ENCODE measurements at regions not wholly inside any gene's neighbourhood (a gene's known extent, or its start where the extent isn't known, plus 50 kb on each side); places are given as distances from the start of the nearest gene placed in this dataset.

DNA sequence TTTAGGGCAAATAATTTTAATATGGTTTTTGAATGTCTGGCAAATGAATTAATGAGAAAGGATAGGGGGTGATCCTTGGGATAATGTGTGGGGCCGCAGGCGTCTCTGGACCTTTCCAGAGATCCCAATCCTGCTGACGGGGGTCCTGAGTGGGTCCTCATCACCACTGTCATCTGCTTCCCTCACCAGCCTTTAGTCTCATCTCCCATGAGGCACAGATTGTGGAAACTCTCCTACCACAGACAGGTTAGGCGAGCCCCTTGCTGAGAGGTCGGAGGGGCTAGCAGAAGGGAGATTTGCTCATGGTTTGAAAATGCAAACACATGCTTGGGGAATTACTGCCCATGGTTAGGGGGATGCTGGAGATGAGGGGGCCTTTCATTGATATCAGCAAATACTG lies 484.6 kb downstream of the RPS24 start:
- H3K4me3 ChIP-seq (ENCODE audit: low read length in 2 of 2) = no peak overlapping the region
- no peak overlapping the region for H2BK5ac ChIP-seq (ENCODE audit: low read length)
- H3K27ac ChIP-seq (replicated peaks; ENCODE audit: low read length) = no peak overlapping the region
- H3K4ac ChIP-seq (ENCODE audit: low read length) = no peak overlapping the region
- H3K79me1 ChIP-seq (ENCODE audit: low read depth, low read length) = no peaks in the 10 kb centered on the region
- H3K14ac ChIP-seq (ENCODE audit: low read length) = no peak overlapping the region
- H4K8ac ChIP-seq (ENCODE audit: low read depth, low read length) = no peak overlapping the region
- no peak overlapping the region for H3K4me2 ChIP-seq (ENCODE audit: insufficient read depth, low read length, poor library complexity, severe bottlenecking)
- no peaks in the 10 kb centered on the region for H3K9me3 ChIP-seq (replicated peaks in 1 of 2; ENCODE audit: control insufficient read depth in 2 of 2, insufficient read depth in 1 of 2, low read depth in 1 of 2, low read length in 2 of 2)
- no peak overlapping the region for H2BK12ac ChIP-seq (ENCODE audit: low read length)
- DNase-seq (ENCODE audit: low spot score) = no peak
- no peak overlapping the region for H3K23ac ChIP-seq (ENCODE audit: low read depth, low read length, poor library complexity)
- WGBS, 2 donors (ENCODE audit: extremely low coverage in 2 of 2, insufficient read length in 2 of 2, insufficient replicate concordance in 1 of 2) = no CpG with 5 or more reads among the region's 5 CpGs
- no peak overlapping the region for H2BK120ac ChIP-seq (ENCODE audit: low read depth, low read length)
- H3K27me3 ChIP-seq (ENCODE audit: control insufficient read depth in 3 of 3, insufficient read depth in 3 of 3, low read depth in 1 of 3, low read length in 3 of 3) = no peaks in the 10 kb centered on the region
- no peak overlapping the region for H3K18ac ChIP-seq (ENCODE audit: low read length)
- H2AFZ ChIP-seq (ENCODE audit: low read length) = no peak overlapping the region
- peaks cover 0 to 4% of the 10 kb centered on the region in 2 donors for H3K4me1 ChIP-seq (ENCODE audit: control insufficient read depth in 2 of 2, insufficient read depth in 1 of 2, low read depth in 1 of 2, low read length in 2 of 2)
- no peak overlapping the region for H2AK5ac ChIP-seq (ENCODE audit: low read depth, low read length)
- no peak overlapping the region for H2BK15ac ChIP-seq (ENCODE audit: low read length)
- no peak overlapping the region for H3K9ac ChIP-seq (ENCODE audit: low read depth, low read length, poor library complexity)
- no peaks in the 10 kb centered on the region for H3K36me3 ChIP-seq (replicated peaks in 1 of 2; ENCODE audit: control insufficient read depth in 2 of 2, insufficient read depth in 2 of 2, low read length in 2 of 2)
- H4K91ac ChIP-seq (ENCODE audit: low read depth, low read length, poor library complexity) = no peak overlapping the region

DNA sequence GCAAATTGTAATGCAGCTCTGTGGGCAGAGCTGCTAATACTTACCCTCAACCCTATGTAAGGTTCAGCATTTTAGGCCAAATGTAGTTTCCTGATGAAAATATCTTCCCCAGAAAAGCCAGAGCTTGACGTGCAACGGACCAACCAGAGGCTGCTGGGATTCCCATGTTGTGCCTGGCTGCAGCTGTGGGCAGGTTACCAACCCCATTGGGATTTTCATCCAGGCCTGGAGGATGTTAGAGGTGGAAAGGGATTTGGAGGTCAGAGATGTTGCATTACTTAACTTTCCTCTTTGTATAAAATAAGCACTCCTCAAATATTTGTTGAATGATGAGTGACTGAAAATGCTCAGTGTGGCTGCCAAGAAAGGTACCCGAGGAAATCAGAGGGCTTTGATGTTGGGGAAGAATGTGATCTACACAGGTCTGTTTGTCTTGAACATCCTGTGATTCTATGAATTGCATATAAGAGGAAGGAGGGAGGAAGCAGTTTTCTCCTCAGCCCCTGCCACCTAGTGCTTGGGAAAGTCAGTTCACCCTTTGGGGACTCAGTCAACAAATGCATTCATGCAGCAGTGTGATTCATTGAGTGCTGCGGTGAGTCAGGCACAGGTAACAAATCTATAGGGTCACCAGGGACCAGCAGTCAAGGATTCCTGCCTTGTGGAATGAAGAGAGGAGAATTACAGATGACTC lies 487.2 kb downstream of the RPS24 start:
- Histone ChIP-seq H3K4me1 (ENCODE audit: control insufficient read depth in 2 of 2, insufficient read depth in 1 of 2, low read depth in 1 of 2, low read length in 2 of 2) (peaks cover 0 to 1% of the 10 kb centered on the region in 2 donors), H2BK15ac (ENCODE audit: low read length) (no peak overlapping the region), H4K8ac (ENCODE audit: low read depth, low read length) (no peak overlapping the region), H3K4me2 (ENCODE audit: insufficient read depth, low read length, poor library complexity, severe bottlenecking) (no peak overlapping the region), H2AK5ac (ENCODE audit: low read depth, low read length) (no peak overlapping the region), H2AFZ (ENCODE audit: low read length) (peak overlapping the region; percentile 7), H3K4ac (ENCODE audit: low read length) (no peak overlapping the region), H3K79me1 (ENCODE audit: low read depth, low read length) (no peaks in the 10 kb centered on the region), H3K36me3 (replicated peaks in 1 of 2; ENCODE audit: control insufficient read depth in 2 of 2, insufficient read depth in 2 of 2, low read length in 2 of 2) (no peaks in the 10 kb centered on the region), H3K4me3 (ENCODE audit: low read length in 2 of 2) (no peak overlapping the region), H3K27me3 (ENCODE audit: control insufficient read depth in 3 of 3, insufficient read depth in 3 of 3, low read depth in 1 of 3, low read length in 3 of 3) (no peaks in the 10 kb centered on the region), H3K18ac (ENCODE audit: low read length) (no peak overlapping the region), H3K9ac (ENCODE audit: low read depth, low read length, poor library complexity) (no peak overlapping the region), H4K91ac (ENCODE audit: low read depth, low read length, poor library complexity) (no peak overlapping the region), H2BK5ac (ENCODE audit: low read length) (no peak overlapping the region), H3K23ac (ENCODE audit: low read depth, low read length, poor library complexity) (no peak overlapping the region), H3K27ac (replicated peaks; ENCODE audit: low read length) (no peak overlapping the region), H2BK120ac (ENCODE audit: low read depth, low read length) (no peak overlapping the region), H2BK12ac (ENCODE audit: low read length) (no peak overlapping the region), H3K14ac (ENCODE audit: low read length) (no peak overlapping the region), H3K9me3 (replicated peaks in 1 of 2; ENCODE audit: control insufficient read depth in 2 of 2, insufficient read depth in 1 of 2, low read depth in 1 of 2, low read length in 2 of 2) (no peaks in the 10 kb centered on the region)
- no peak for DNase-seq (ENCODE audit: low spot score)
- WGBS, 2 donors (ENCODE audit: extremely low coverage in 2 of 2, insufficient read length in 2 of 2, insufficient replicate concordance in 1 of 2) = no CpG with 5 or more reads among the region's 4 CpGs

GRCh38 chr10:78523453-78523852 lies 489.8 kb downstream of the RPS24 start:
- Histone ChIP-seq H3K4me2 (ENCODE audit: insufficient read depth, low read length, poor library complexity, severe bottlenecking) (no peak overlapping the region), H2BK12ac (ENCODE audit: low read length) (no peak overlapping the region), H4K91ac (ENCODE audit: low read depth, low read length, poor library complexity) (no peak overlapping the region), H3K36me3 (replicated peaks in 1 of 2; ENCODE audit: control insufficient read depth in 2 of 2, insufficient read depth in 2 of 2, low read length in 2 of 2) (no peaks in the 10 kb centered on the region), H3K23ac (ENCODE audit: low read depth, low read length, poor library complexity) (no peak overlapping the region), H3K27ac (replicated peaks; ENCODE audit: low read length) (no peak overlapping the region), H3K9me3 (replicated peaks in 1 of 2; ENCODE audit: control insufficient read depth in 2 of 2, insufficient read depth in 1 of 2, low read depth in 1 of 2, low read length in 2 of 2) (peaks cover 0 to 5% of the 10 kb centered on the region in 2 donors), H3K4me3 (ENCODE audit: low read length in 2 of 2) (no peak overlapping the region), H2AK5ac (ENCODE audit: low read depth, low read length) (no peak overlapping the region), H2BK120ac (ENCODE audit: low read depth, low read length) (no peak overlapping the region), H3K4me1 (ENCODE audit: control insufficient read depth in 2 of 2, insufficient read depth in 1 of 2, low read depth in 1 of 2, low read length in 2 of 2) (peaks cover 0 to 1% of the 10 kb centered on the region in 2 donors), H2BK15ac (ENCODE audit: low read length) (no peak overlapping the region), H3K9ac (ENCODE audit: low read depth, low read length, poor library complexity) (no peak overlapping the region), H3K18ac (ENCODE audit: low read length) (no peak overlapping the region), H2AFZ (ENCODE audit: low read length) (no peak overlapping the region), H3K4ac (ENCODE audit: low read length) (no peak overlapping the region), H3K79me1 (ENCODE audit: low read depth, low read length) (no peaks in the 10 kb centered on the region), H4K8ac (ENCODE audit: low read depth, low read length) (no peak overlapping the region), H3K27me3 (ENCODE audit: control insufficient read depth in 3 of 3, insufficient read depth in 3 of 3, low read depth in 1 of 3, low read length in 3 of 3) (no peaks in the 10 kb centered on the region), H3K14ac (ENCODE audit: low read length) (no peak overlapping the region), H2BK5ac (ENCODE audit: low read length) (no peak overlapping the region)
- DNase-seq (ENCODE audit: low spot score) = no peak
- WGBS, 2 donors (ENCODE audit: extremely low coverage in 2 of 2, insufficient read length in 2 of 2, insufficient replicate concordance in 1 of 2) = no CpG with 5 or more reads among the region's 1 CpG

DNA sequence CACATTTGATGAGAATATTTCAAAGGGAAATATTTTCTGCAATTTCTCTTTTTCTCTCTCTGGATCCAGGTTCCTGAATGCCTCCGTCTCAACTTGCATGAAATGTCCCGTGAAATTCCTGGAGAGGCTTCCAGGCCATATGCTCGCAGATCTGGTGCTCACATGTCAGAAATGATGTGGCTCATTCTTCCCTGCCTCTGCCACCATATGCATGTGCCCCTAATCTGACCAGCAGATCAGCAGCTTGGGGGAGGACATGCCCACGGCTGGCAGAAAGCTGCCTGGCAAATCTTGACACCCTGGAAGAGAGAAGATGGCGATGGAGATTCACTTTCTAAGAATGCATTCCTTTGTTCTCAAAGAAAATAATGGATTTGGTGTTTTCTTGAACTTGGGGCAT lies 490.7 kb downstream of the RPS24 start:
- H3K9me3 ChIP-seq (replicated peaks in 1 of 2; ENCODE audit: control insufficient read depth in 2 of 2, insufficient read depth in 1 of 2, low read depth in 1 of 2, low read length in 2 of 2) = peaks cover 0 to 5% of the 10 kb centered on the region in 2 donors
- H4K8ac ChIP-seq (ENCODE audit: low read depth, low read length) = no peak overlapping the region
- H3K36me3 ChIP-seq (replicated peaks in 1 of 2; ENCODE audit: control insufficient read depth in 2 of 2, insufficient read depth in 2 of 2, low read length in 2 of 2) = no peaks in the 10 kb centered on the region
- peaks cover 0 to 3% of the 10 kb centered on the region in 2 donors for H3K4me1 ChIP-seq (ENCODE audit: control insufficient read depth in 2 of 2, insufficient read depth in 1 of 2, low read depth in 1 of 2, low read length in 2 of 2)
- H2AK5ac ChIP-seq (ENCODE audit: low read depth, low read length) = no peak overlapping the region
- no peak overlapping the region for H4K91ac ChIP-seq (ENCODE audit: low read depth, low read length, poor library complexity)
- no peaks in the 10 kb centered on the region for H3K27me3 ChIP-seq (ENCODE audit: control insufficient read depth in 3 of 3, insufficient read depth in 3 of 3, low read depth in 1 of 3, low read length in 3 of 3)
- H3K23ac ChIP-seq (ENCODE audit: low read depth, low read length, poor library complexity) = no peak overlapping the region
- H2BK15ac ChIP-seq (ENCODE audit: low read length) = no peak overlapping the region
- no peak overlapping the region for H2BK5ac ChIP-seq (ENCODE audit: low read length)
- no peak for DNase-seq (ENCODE audit: low spot score)
- no peak overlapping the region for H2AFZ ChIP-seq (ENCODE audit: low read length)
- WGBS, 2 donors (ENCODE audit: extremely low coverage in 2 of 2, insufficient read length in 2 of 2, insufficient replicate concordance in 1 of 2) = no CpG with 5 or more reads among the region's 5 CpGs
- no peak overlapping the region for H3K4me3 ChIP-seq (ENCODE audit: low read length in 2 of 2)
- no peaks in the 10 kb centered on the region for H3K79me1 ChIP-seq (ENCODE audit: low read depth, low read length)
- no peak overlapping the region for H3K9ac ChIP-seq (ENCODE audit: low read depth, low read length, poor library complexity)
- H3K14ac ChIP-seq (ENCODE audit: low read length) = no peak overlapping the region
- H3K18ac ChIP-seq (ENCODE audit: low read length) = no peak overlapping the region
- H3K4me2 ChIP-seq (ENCODE audit: insufficient read depth, low read length, poor library complexity, severe bottlenecking) = no peak overlapping the region
- no peak overlapping the region for H3K27ac ChIP-seq (replicated peaks; ENCODE audit: low read length)
- no peak overlapping the region for H3K4ac ChIP-seq (ENCODE audit: low read length)
- H2BK120ac ChIP-seq (ENCODE audit: low read depth, low read length) = no peak overlapping the region
- H2BK12ac ChIP-seq (ENCODE audit: low read length) = no peak overlapping the region

All from neuronal stem cell (in vitro differentiated cells).